HFF-Myc (cell line): ENCODE measurements at regions not wholly inside any gene's neighbourhood (a gene's known extent, or its start where the extent isn't known, plus 50 kb on each side); places are given as distances from the start of the nearest gene placed in this dataset.

Source experiments
- DNase-seq: peaks from one replicate; pipeline ENCODE4 v3.0.0-alpha.2; 2011; ENCODE audit warnings: low read depth; ENCODE audit errors: extremely low read depth
- H3K4me3 ChIP-seq: replicated peaks from 2 replicates; pipeline ENCODE4 v1.5.1; 2011; ENCODE audit warnings: low read depth, mild to moderate bottlenecking, control low read depth, low read length
- TF ChIP-seq, protein P1 (sequence below): IDR thresholded peaks from 2 replicates; pipeline ENCODE4 v1.5.1; 2012; ENCODE audit warnings: mild to moderate bottlenecking, low read depth, low read length, control low read depth; ENCODE audit errors: missing control alignments

DNA sequence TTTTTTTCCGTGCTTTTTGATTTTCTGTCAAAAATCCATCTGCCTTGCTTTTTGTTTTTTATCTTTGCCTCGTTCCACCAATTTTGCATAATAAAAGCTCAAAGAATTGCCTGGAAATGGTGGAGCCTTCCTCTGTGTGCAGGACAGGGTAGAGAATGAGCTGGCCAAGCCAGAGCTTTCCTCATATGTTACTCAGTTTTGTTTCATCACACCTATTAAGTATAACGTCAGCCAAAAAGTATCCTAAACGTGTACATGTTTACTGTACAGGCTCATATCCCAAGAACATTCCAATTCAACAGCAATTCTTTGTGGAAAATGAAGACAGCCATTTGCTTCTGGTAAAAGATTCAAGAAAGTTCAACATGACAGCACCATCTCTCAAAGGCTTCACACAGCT, 191.2 kb upstream of the LMNTD1 start:
- no peak for DNase-seq
- no peak overlapping the region for H3K4me3 ChIP-seq
- TF ChIP-seq, protein P1, sequence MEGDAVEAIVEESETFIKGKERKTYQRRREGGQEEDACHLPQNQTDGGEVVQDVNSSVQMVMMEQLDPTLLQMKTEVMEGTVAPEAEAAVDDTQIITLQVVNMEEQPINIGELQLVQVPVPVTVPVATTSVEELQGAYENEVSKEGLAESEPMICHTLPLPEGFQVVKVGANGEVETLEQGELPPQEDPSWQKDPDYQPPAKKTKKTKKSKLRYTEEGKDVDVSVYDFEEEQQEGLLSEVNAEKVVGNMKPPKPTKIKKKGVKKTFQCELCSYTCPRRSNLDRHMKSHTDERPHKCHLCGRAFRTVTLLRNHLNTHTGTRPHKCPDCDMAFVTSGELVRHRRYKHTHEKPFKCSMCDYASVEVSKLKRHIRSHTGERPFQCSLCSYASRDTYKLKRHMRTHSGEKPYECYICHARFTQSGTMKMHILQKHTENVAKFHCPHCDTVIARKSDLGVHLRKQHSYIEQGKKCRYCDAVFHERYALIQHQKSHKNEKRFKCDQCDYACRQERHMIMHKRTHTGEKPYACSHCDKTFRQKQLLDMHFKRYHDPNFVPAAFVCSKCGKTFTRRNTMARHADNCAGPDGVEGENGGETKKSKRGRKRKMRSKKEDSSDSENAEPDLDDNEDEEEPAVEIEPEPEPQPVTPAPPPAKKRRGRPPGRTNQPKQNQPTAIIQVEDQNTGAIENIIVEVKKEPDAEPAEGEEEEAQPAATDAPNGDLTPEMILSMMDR: no peak

DNA sequence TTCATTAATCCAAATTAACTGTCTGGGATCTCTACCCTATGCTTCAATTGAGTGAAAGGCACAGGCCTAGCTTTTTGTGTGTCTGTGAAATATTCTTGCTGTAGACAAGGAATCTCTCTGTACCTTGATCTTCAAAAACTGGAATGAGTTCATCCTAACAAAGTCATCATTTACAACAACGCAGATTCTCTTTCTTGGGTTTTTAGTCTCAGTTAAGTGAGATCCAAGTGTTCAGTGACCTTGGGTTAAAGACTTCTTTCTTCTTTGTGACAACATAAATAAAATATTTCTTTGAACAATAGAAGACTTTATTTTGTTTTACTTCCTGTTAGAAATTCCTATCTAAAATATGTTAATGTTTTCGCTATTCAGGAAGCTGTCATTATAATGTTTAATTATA, 192.2 kb upstream of the LMNTD1 start:
- no peak overlapping the region for H3K4me3 ChIP-seq
- TF ChIP-seq, protein P1: no peak
- no peak for DNase-seq

DNA sequence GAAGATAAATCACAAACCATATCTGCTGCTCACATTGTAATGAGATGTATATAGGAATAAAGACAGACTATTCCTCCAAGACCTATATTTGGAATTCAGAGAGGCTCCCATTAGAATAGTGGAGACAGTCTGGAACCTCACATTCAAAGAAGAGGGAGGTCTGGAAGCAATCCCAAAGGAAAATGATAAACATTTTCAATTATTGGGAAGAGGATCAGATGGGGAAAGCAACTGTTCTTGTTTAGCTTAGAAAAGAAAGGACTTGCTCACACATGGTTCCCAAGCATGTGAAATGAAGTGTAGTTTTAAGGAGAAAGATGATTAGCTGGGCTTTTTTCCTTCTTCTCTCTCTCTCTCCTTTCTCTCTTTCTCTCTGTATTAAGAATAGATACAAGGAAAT, 193.0 kb upstream of the LMNTD1 start:
- DNase-seq: no peak
- TF ChIP-seq, protein P1: no peak
- H3K4me3 ChIP-seq: no peak overlapping the region

DNA sequence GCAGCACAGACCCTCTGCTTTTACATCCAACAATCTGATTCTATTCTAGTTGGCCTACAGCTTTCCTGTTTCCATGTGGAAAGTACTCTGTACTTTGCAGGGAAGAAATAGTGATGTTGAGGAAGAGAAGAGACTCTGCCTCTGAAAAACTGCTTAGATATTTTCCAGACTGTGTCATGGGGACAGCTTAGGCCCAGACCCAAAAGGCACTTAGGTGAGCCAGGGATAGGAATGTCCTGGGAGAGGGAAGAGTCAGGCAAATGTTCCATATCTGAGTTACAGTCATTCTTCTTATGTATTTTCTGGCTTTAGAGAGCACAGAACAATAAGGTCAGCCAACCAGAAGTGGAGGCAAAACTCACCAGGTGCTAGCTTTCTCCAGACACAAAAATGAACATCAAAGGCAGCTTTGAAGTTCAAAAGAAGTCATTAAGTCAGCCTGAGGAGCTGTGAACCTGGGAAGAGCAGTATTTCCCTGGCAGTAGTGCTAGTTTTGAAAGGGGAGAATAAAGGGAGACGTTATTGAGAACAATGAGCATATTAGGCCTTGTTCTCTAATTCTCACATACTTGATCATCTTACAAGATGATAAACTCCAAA, 199.7 kb upstream of the LMNTD1 start:
- TF ChIP-seq, protein P1: no peak

DNA sequence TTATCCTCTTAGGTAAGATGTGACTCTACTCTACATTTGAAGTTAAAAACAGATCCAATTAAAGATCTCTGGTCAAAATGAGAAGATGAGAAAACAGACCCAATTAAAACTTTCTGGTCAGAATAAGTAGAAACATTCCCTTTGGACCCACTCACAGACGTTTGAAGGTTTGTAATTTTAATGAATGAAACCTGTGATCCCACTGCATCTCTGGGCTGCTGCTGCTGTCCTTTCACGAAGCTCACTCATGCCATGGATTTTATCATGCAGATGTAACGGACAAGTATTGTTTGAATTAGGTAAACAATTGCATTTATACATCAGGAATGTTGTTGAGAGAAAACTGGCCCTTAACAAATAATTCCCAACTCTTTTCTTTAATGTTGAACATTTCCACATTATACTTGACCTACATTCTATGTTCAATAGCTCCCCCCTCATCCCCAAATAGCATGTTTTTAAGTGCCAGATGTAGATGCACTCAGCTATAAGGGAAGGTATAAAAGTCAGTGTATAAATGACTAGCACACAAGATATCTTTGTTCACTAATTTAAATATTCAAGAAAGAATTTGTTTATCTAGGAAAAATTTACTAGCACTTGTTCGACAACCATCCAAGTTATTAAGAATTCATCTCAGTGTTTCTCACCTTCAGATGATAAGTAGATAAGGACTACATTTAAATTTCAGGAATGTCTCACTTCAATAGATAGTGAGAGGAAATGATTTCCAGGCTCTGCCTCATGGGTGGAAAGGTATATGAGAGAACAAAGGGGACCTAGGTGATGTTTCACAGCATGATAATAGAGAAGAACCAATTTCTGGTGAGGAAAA, 202.3 kb upstream of the LMNTD1 start:
- no peak for DNase-seq
- no peak overlapping the region for H3K4me3 ChIP-seq
- TF ChIP-seq, protein P1: no peak

More for the DNA sequence above, 199.7 kb upstream of the LMNTD1 start:
- DNase-seq: no peak
- H3K4me3 ChIP-seq: no peak overlapping the region

DNA sequence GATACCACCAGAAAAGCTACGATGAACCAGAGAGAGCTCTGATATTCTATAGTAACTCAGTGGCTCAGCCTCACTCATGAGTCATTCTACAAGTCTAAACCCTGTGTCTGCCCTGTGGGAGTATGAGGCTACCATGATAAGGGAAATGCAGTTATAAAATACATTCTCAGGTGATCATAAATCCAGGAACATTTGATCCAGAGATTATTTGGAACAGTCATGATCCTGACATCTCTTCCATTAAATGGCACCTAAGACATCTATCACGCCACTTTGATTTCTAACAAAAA, 202.6 kb upstream of the RASSF8 start:
- H3K4me3 ChIP-seq: no peak overlapping the region
- no peak for DNase-seq
- TF ChIP-seq, protein P1: no peak
